HG03097 (cell line): ENCODE measurements at regions not wholly inside any gene's neighbourhood (a gene's known extent, or its start where the extent isn't known, plus 50 kb on each side); places are given as distances from the start of the nearest gene placed in this dataset.
"Not testable (repeated sequence)": the region's sequence is repeated elsewhere in the genome, so short reads cannot be mapped to it uniquely, and the experiment has no call there.

Source experiments
- ATAC-seq: cut with Tn5 transposase; IDR thresholded peaks from one replicate; pipeline ENCODE4 v1.9.1; 2021; ENCODE audit not compliant: unreplicated experiment, low FRiP score

DNA sequence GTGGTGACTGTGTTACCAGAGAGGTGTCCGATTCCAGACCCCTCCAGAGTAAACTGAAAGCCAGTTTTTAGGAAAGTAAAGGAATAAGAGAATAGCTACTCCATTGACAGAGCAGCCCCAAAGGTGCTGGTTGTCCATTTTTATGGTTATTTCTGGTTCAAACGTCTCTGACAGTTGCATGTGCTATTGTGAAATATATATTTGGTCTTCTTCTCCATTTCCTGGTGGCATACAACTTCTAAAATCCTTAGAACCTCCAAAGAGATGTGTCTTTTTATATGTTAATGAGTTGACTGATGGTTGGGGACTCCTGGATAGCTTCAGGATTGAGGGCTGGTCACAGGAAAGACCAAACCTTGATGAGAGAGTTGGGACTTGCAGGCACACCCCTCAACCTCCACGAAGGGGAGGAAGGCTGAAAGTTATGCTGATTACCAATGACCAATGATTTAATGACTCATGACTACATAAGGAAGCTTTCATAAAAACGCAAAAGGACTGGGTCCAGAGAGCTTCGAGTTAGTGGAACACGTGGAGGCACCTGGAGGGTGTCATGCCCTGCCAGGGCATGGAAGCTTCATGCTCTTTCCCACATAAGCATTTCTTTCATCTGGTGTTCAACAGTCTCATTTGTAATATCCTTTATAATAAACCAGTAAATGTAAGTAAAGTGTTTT, 100.7 kb downstream of the SLC16A1 start:
- no peak for ATAC-seq

DNA sequence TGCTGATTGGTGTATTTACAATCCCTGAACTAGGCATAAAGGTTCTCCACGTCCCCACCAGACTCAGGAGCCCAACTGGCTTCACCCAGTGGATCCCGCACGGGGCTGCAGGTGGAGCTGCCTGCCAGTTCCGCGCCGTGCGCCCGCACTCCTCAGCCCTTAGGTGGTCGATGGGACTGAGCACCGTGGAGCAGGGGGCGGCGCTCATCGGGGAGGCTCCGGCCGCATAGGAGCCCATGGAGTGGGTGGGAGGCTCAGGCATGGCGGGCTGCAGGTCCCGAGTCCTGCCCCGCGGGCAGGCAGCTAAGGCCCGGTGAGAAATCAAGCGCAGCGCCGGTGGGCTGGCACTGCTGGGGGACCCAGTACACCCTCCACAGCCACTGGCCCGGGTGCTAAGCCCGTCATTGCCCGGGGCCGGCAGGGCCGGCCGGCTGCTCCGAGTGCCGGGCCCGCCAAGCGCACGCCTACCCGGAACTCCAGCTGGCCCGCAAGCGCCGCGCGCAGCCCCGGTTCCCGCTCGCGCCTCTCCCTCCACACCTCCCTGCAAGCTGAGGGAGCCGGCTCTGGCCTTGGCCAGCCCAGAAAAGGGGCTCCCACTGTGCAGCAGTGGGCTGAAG, 101.5 kb downstream of the SLC16A1 start:
- ATAC-seq, result not testable (repeated sequence)

DNA sequence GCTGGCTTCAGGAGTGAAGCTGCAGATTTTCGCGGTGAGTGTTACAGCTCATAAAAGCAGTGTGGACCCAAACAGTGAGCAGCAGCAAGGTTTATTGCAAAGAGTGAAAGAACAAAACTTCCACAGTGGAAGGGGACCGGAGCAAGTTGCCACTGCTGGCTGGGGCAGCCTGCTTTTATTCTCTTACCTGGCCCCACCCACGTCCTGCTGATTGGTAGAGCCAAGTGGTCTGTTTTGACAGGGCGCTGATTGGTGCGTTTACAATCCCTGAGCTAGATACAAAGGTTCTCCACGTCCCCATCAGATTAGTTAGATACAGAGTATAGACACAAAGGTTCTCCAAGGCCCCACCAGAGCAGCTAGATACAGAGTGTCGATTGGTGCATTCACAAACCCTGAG, 102.1 kb downstream of the SLC16A1 start:
- not testable (repeated sequence) for ATAC-seq

DNA sequence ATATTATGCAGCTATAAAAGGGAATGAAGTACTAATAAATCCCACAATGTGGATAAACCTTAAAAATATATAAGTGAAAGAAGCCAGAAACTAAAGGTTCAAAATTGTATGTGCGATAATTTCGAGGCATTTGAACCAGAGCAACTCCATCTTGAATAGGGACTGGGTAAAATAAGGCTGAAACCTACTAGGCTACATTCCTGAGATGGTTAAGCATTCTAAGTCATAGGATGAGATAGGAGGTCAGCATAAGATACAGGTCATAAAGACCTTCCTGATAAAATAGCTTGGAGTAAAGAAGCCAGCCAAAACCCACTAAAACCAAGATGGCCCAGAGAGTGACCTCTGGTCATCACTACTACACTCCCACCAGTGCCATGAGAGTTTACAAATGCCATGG, 103.1 kb downstream of the SLC16A1 start:
- no peak for ATAC-seq

DNA sequence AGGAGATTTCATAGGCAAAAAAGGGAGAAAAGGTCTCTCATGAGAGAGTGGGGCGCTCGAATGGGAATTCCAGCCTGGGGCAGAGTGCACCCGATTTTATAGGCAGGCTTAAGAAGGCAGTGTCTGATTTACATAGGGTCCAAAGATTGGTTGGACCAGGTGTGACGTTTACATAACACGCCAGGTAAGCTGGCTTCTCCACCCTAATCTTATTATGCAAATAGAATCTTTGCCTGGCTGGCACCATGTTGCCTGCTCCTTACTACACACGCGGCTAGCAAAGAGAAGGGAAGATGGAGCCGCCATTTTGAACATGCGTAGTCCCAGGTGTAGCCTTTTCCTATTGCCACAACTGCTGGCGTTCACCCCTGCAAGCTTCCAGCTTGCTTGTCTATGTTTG, 103.7 kb downstream of the SLC16A1 start:
- no peak for ATAC-seq

DNA sequence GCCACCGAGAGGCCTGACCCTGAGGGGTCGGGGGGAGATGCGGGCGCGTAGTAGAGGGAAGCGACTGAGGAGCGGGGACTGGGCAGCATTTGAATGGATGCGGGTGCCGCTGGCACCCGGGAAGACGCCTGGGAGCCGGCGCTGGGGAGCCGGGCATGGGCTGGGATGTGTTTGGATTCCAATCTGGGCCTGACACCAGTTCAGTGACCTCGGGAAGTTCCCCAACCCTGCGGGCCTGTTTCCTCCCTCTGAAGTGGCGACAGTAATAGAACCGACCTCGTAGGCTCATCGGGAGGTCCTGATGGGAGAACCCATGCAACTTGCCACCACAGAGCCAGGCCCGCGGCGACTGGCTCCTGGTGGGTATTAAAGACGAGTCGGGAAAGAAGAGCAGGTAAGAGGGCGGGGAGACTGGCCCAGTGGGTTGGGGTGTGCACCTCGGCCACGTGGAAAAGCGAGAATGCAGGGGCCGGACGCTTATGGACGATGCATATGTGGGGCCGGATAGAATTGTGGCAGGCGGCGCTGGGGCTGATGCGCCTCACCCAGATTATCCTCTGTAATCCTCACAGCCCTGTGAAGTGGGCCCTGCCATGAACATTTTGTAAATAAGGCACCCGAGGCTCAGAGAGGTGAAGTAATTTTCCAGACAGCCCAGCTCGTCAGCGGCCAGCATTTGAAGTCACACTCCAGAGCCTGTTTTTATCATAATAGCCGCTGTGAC, 105.8 kb downstream of the SLC16A1 start:
- no peak for ATAC-seq

DNA sequence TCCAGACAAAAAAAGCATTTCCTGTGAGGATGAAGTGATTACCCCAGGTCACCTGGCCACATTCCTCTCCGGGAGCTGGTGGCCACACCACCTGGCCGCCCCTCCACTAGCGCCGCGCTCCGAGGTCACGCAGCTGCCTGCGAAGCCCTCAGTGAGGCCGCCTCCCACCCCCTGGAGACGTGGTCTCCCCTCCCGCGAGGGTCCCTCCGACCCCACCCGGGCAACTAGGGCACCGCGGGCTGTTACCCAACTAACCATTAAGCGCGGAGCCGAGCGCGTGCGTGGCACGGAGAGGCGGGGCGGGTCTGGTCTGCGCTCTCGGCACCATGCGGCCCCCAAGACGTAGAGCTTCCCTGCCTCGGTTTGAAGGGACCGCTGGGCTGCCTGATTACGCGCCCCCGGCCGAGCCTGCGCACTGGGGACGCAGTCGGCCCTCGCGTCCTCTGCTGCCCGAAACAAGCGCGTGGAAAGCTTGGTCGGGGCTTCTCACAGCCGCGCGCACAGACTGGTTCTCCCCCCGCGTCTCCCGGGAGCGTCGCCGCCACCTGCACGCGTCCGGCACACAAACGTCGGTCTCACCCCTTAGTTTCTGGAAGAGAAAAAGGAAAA, 106.5 kb downstream of the SLC16A1 start:
- ATAC-seq, result no peak

DNA sequence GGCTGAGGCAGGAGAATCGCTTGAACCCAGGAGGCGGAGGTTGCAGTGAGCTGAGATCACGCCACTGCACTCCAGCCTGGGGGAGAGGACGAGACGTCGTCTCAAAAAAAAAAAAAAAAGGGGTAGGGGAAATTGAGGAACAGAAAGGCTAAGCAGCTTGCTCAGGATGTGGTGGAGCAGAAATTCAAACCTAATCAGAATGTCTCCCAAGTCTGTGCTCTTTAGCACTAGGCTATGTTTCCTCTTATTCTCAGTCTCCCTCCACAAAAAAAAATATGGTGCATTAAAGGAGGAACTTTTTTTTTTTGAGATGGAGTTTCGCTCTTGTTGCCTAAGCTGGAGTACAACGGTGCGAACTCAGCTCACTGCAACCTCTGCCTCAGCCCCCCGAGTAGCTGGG, 114.2 kb downstream of the SLC16A1 start:
- ATAC-seq, result no peak

DNA sequence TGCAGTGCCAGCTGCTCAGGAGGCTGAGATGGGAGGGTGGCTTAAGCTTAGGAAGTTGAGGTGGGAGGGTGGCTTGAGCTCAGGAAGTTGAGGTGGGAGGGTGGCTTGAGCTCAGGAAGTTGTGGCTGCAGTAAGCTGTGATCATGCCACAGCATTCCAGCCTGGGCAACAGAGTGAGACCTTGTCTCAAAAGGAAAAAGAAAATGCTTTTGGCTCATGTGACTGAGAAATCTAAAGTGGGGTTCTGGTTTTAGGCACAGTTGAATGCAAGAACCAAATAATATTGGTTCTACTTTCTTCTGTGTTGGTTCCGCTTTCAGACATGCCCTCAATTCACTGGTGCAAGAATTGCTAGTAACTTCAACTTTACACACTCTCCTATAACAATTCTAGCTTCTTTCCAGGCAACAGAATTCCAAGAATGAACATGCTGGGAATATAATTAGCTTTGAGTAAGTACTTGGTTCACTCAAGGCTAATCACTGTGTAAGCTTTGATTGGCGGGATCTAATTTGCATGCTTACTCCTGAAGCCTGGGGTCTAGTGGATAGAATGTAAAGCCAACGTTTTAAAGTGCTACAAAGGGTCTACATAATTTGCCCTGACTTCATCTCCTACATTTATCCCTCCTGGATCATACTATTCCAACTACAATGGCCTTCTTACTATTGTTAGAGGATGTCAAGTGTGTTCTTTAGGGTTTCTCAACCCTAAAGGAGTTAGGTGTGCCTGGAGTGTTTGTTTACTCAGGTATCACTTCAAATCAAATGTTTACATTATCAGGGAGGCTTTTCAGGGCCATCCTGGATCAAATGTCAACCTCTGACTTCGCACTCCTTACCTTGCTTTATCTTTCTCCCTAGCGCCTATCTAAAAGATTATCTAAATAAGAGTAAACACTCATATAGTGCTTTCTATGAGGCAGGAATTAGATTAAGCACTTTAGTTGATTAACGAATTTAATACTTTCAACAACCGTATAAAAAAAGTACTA, 115.1 kb downstream of the SLC16A1 start:
- peak; percentile 69 for ATAC-seq

DNA sequence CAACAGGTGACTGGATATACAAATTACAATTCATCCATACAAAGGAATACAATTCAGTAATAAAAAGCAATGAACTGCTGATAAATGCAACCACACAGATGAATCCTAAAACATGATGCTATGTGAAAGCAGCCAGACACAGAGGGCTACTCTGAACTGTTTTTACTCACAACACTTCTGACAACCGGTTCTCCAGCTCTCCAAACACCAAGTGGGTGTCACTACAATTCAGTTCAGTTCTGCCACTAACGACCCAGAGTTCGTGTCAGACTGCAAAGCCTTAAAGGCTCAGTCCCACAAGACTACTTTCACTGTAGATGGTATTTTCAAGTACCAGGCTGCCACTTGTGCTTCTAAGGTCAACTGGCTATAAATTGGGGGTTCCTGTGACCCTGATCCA, 119.4 kb downstream of the SLC16A1 start:
- no peak for ATAC-seq

DNA sequence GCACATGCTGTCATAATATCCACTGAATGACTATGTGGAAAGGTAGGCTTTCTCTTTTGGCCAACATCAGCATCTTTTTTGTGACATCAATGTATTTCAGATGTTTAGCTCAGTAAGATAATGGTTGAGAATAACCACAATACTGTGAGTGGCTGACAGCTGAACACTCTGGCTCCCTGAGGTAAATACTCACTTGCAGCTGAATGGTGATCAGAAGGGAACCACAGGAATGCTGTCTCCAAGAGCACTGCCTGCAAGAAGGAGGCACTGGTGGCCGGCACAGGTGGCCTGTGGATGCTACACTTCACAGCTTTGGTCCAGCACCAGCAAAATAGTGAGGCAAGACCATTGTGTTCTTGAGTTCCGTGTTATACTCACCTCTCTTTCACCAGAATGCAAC, 118.7 kb upstream of the PPM1J start:
- no peak for ATAC-seq

DNA sequence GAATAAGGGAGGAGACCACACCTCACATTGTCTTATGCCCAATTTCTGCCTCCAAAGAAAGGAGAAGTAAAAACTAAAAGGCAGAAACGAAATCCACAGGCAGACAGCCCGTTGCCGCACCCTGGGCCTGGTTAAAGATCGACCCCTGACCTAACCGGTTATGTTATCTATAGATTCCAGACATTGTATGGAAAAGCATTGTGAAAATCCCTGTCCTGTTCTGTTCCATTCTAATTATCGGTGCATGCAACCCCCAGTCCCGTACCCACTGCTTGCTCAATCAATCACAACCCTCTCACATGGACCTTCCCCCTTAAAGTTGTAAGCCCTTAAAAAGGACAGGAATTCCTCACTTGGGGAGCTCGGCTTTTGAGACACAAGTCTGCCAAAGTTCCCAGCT, 117.1 kb upstream of the PPM1J start:
- not testable (repeated sequence) for ATAC-seq

DNA sequence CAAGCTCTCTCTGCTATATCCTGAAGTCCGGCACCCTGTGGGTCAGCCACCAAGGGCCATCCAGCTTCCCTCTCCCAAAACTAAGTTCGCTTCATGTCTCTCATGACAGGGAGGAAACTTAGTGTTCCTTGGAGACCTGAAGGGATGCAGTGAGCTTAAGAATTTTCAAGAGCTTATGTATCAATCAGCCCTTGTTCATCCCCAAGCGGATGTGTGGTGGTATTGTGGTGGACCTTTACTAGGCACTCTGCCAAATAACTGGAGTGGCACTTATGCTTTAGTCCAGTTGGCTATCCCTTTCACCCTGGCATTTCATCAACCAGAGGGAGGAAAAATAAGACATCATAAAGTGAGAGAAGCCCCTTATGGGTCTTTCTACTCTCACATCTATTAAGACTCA, 114.6 kb upstream of the PPM1J start:
- not testable (repeated sequence) for ATAC-seq

DNA sequence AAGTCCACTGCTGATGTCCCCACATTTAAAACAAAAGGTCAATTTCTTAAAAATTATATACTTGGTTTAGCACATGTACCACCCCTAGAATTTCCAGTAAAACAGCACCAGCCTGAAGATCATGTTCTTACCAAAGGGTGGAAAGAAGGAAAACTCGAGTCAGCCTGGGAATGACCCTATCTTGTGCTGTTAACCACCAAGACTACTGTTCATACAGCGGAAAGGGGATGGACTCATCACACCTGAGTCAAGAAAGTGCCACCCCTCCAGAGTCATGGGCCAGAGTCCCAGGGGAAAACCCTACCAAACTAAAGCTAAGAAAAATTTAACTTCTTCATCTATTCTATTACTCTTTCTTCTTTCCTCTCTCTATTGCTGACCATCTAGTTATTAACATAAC, 113.6 kb upstream of the PPM1J start:
- ATAC-seq, result no peak

DNA sequence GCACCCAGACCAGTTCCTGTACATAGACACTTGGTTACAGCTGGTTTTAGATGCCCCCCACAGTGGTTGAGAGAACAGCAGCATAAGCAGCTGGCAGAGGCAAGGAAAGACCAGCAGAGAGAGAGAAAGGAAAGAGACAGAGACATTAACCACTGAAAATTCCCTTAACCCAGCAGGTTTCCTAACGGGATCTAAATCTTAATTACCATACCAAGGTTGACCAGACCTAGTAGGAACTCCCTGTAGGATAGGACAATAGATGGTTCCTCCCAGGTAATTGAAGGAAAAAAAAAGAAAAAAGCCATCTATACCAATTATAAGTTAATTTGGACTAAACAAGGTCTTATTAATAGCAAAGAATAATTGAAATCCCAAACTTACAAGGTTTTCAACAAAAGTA, 112.3 kb upstream of the PPM1J start:
- ATAC-seq, result not testable (repeated sequence)

DNA sequence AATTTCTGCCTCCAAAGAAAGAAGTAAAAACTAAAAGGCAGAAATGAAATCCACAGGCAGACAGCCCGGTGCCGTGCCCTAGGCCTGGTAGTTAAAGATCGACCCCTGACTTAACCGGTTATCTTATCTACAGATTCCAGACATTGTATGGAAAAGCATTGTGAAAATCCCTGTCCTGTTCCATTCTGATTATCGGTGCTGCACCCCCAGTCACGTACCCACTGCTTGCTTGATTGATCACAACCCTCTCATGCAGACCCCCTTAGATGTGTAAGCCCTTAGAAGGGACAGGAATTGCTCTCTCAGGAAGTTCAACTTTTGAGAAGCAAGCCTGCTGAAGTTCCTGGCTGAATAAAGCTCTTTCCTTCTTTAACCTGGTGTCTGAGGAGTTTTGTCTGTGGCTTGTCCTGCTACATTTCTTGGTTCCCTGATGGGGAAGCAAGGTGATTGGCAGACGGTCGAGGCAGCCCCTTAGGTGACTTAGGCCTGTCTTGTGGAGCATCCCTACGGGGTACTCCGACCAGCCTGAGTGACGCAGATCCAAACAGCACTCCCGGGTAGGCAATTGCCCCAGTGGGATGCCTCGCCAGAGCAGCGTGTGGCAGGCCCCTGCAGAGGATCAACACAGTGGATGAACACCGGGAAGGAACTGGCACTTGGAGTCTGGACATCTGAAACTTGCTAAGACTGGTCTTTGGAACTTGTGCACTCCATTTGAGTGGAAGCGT, 111.2 kb upstream of the PPM1J start:
- no peak for ATAC-seq

DNA sequence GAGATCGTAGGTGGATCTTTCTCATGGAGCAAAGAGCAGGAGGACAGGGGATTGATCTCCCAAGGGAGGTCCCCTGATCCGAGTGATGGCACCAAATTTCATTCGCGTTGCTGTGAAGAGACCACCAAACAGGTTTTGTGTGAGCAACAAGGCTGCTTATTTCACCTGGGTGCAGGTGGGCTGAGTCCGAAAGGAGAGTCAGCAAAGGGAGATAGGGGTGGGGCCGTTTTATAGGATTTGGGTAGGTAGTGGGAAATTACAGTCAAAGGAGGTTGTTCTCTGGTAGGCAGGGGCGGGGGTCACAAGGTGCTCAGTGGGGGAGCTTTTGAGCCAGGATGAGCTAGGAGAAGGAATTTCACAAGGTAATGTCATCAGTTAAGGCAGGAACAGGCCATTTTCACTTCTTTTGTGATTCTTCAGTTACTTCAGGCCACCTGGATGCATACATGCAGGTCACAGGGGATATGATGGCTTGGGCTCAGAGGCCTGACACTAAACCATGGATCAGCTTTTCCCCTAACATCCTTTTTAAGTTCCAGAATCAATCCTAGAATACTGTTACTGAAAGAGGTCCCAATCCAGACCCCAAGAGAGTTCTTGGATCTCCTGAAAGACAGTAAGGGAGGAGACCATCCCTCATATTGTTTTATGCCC, 110.6 kb upstream of the PPM1J start:
- ATAC-seq, result not testable (repeated sequence)

DNA sequence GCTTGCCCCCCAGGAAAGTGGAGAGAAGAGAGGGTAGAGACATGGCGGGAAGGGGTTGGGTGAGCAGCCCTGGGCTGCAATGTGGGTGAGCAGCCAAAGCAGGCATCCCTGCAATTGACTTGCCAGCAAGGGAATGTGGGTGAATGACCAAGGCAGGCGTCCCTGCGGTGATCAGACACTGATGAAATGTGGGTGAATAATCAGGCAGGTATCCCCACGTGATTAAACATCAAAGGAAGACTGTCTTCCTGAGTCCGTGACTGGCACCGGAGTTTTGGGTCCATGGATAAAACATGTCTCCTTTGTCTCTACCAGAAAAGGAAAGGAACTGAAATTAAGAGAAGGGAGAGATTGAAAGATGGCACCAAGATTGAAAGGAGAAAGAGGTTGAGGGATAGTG, 109.9 kb upstream of the PPM1J start:
- not testable (repeated sequence) for ATAC-seq
